Suprapubic skin (tissue), 4 donors: ENCODE measurements at regions not wholly inside any gene's neighbourhood (a gene's known extent, or its start where the extent isn't known, plus 50 kb on each side); places are given as distances from the start of the nearest gene placed in this dataset.

ENCODE experiments used
- DNase-seq, 2 donors: peaks; one replicate each; pipeline ENCODE4 v3.0.0-alpha.2; 2019; ENCODE audit warnings: low spot score in 2 of 2
- H3K27ac ChIP-seq: fragments of 200-600 bp; sonication (generic); one replicate; pipeline ENCODE4 v1.5.1; 2019
- H3K27me3 ChIP-seq: fragments of 200-600 bp; sonication (generic); one replicate; pipeline ENCODE4 v1.5.1; 2019
- H3K36me3 ChIP-seq: fragments of 200-600 bp; sonication (generic); one replicate; pipeline ENCODE4 v1.5.1; 2019
- H3K4me1 ChIP-seq: fragments of 200-600 bp; sonication (generic); one replicate; pipeline ENCODE4 v1.5.1; 2019
- H3K4me3 ChIP-seq: fragments of 200-600 bp; sonication (generic); one replicate; pipeline ENCODE4 v1.5.1; 2019; ENCODE audit warnings: mild to moderate bottlenecking
- H3K9me3 ChIP-seq: fragments of 200-600 bp; sonication (generic); one replicate; pipeline ENCODE4 v1.5.1; 2019
- CTCF ChIP-seq, 2 donors: fragments of 200-600 bp in 1 of 2; fragments of 450-650 bp in 1 of 2; sonication (generic) in 1 of 2; IDR thresholded peaks; one replicate each; pipeline ENCODE4 v1.5.1; 2016 to 2019; ENCODE audit warnings: antibody characterized with exemption in 2 of 2, mild to moderate bottlenecking in 1 of 2, moderate library complexity in 1 of 2
- EP300 ChIP-seq: sonication (generic); formaldehyde crosslinking; IDR thresholded peaks from one replicate; pipeline ENCODE4 v1.6.1; 2017; ENCODE audit warnings: antibody characterized with exemption
- POLR2A ChIP-seq, 2 donors: fragments of 450-650 bp; IDR thresholded peaks; one replicate each; pipeline ENCODE4 v1.6.1; 2017; ENCODE audit warnings: antibody characterized with exemption in 2 of 2, mild to moderate bottlenecking in 2 of 2, moderate library complexity in 2 of 2
- POLR2AphosphoS5 ChIP-seq, 3 donors: sonication (generic); formaldehyde crosslinking; IDR thresholded peaks; one replicate each; pipeline ENCODE4 v1.6.1; 2017; ENCODE audit warnings: antibody characterized with exemption in 3 of 3
- WGBS: methylation state at CpG from one replicate; pipeline ENCODE4 v1.1.5; 2018; 5-methylcytosine and 5-hydroxymethylcytosine counted together

DNA sequence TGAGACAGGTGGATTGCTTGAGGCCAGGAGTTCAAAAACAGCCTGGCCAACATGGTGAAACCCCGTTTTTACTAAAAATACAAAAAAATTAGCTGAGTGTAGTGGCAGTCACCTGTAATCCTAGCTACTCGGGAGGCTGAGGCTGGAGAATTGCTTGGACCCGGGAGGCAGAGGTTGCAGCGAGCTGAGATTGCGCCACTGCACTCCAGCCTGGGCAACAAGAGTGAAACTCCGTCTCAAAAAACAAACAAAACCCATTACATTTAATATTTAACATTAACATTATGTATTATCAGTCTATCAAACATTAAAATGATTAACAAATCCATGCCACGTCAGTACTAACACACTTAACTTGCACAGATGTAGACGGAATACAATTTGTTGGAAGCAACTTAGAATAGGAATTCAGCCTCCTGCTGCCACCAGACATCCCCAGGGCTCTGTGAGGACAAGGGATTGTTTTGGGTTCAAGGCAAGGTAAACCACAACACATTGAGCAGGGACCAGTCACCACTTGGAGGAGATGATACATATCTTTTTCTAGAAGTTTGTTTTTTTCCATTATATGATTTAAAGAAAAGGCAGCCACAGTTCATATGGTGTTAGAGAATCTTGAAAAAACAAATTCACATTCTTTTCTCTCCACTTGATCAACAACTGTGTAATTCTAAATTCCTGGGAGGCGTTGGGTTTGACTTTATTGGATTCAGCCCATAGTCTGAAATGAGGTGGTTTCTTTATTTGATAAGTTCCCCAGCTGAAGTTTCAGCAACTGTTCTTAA is 104.1 kb upstream of the BASP1 start:
- DNase-seq = no peak
- TF ChIP-seq CTCF (IDR thresholded peaks at IDR 0.05) = no peak
- TF ChIP-seq POLR2A (IDR thresholded peaks at IDR 0.05) = no peak
- H3K27ac ChIP-seq = no peak overlapping the region
- H3K36me3 ChIP-seq = no peaks in the 10 kb centered on the region
- H3K9me3 ChIP-seq = no peaks in the 10 kb centered on the region
- peaks cover 2% of the 10 kb centered on the region for H3K4me1 ChIP-seq
- 75% methylated on average over 9 of the region's 9 CpGs for WGBS
- no peaks in the 10 kb centered on the region for H3K27me3 ChIP-seq
- no peak overlapping the region for H3K4me3 ChIP-seq

GRCh38 chr5:17114233-17114632 is 103.2 kb upstream of the BASP1 start:
- Histone ChIP-seq H3K36me3 (no peaks in the 10 kb centered on the region), H3K4me3 (no peak overlapping the region), H3K4me1 (peaks cover 2% of the 10 kb centered on the region), H3K27ac (no peak overlapping the region), H3K27me3 (no peaks in the 10 kb centered on the region), H3K9me3 (no peaks in the 10 kb centered on the region)
- WGBS = 57% methylated on average over 6 of the region's 6 CpGs
- TF ChIP-seq CTCF (IDR thresholded peaks at IDR 0.05) (no peak), POLR2A (IDR thresholded peaks at IDR 0.05) (no peak), EP300 (no peak), POLR2AphosphoS5 (IDR thresholded peaks at IDR 0.05) (no peak)
- no peak for DNase-seq

DNA sequence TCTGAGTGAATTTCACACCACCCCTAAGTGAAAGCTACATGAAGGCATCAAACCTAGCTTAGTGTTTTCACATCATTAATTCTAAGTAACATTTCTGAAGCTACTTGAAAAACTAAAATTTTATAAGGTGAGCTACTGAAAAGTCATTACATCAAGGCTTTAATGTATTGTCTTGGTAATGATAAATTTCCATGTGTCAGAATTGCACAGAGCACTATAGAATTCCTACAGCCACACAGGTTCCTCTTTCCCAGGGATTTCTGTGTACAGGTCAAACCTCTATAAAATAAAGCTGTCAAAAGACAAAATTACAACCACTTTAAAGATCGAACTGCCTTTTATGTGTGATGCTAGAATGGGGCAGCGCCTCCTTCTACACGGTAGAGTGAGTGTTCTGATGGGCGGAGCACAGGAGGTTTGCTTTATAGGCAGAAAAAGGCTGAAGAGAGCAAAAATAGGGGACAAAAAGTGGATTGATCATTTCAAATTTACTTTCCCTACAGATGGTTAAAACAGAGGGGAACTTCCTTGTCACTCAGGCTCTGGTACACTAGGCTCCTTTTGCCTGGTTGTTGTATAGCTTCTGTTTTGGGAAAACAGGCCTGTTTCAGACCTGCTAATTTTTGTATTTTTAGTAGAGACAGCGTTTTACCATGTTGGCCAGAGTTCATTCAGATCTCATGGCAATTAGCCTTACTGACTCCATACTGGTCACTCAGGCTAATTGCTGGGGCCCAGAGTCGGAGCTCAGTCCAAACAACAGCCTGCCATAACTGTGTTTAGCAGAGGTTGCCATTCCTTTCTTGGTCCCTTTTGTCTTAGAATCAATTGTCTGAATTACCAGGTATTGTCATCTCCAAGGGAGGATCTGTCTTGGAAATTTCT is 102.5 kb upstream of the BASP1 start:
- peaks cover 2% of the 10 kb centered on the region for H3K4me1 ChIP-seq
- TF ChIP-seq POLR2A (IDR thresholded peaks at IDR 0.05) = no peak
- TF ChIP-seq POLR2AphosphoS5 (IDR thresholded peaks at IDR 0.05) = no peak
- TF ChIP-seq EP300 = no peak
- no peak for TF ChIP-seq CTCF (IDR thresholded peaks at IDR 0.05)
- H3K4me3 ChIP-seq = no peak overlapping the region
- no peak for DNase-seq
- H3K9me3 ChIP-seq = no peaks in the 10 kb centered on the region
- H3K36me3 ChIP-seq = no peaks in the 10 kb centered on the region
- no peaks in the 10 kb centered on the region for H3K27me3 ChIP-seq
- no peak overlapping the region for H3K27ac ChIP-seq
- 79% methylated on average over 6 of the region's 6 CpGs for WGBS

- no peak for DNase-seq
- WGBS = 80% methylated on average over 3 of the region's 3 CpGs
- TF ChIP-seq EP300 (no peak), POLR2AphosphoS5 (IDR thresholded peaks at IDR 0.05) (no peak), CTCF (IDR thresholded peaks at IDR 0.05) (no peak), POLR2A (IDR thresholded peaks at IDR 0.05) (no peak)
- no peaks in the 10 kb centered on the region for H3K27me3 ChIP-seq
- no peaks in the 10 kb centered on the region for H3K36me3 ChIP-seq
- H3K4me1 ChIP-seq = peaks cover 2% of the 10 kb centered on the region
- H3K9me3 ChIP-seq = no peaks in the 10 kb centered on the region
- H3K4me3 ChIP-seq = no peak overlapping the region
- H3K27ac ChIP-seq = no peak overlapping the region
Observed at GRCh38 chr5:17115855-17116254, 101.6 kb upstream of the BASP1 start.

DNA sequence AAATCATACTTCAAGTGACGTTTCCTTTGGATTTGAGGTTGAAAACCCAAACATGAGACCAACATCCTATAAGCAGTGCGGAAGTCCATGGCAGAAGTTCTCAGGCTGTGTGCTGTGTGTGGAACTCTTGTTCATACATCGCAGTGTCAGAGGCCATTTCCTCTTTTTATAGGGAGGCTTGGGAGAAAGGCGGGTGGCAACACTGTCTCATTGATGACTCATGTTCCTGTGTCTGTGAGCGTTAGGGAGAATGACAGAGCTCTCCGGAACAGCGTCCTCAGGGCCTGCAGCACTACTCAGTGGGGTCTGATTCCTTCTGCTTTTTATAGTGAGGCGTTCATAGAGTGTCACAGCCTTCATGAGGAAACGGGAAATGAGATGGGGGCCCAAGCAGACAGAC is 98.8 kb upstream of the BASP1 start:
- no peak for TF ChIP-seq POLR2AphosphoS5 (IDR thresholded peaks at IDR 0.05)
- no peak for TF ChIP-seq CTCF (IDR thresholded peaks at IDR 0.05)
- no peak for TF ChIP-seq EP300
- TF ChIP-seq POLR2A (IDR thresholded peaks at IDR 0.05) = no peak
- no peaks in the 10 kb centered on the region for H3K27me3 ChIP-seq
- WGBS = 38% methylated on average over 9 of the region's 9 CpGs
- H3K27ac ChIP-seq = no peak overlapping the region
- H3K9me3 ChIP-seq = no peaks in the 10 kb centered on the region
- peaks cover 2% of the 10 kb centered on the region for H3K4me1 ChIP-seq
- no peaks in the 10 kb centered on the region for H3K36me3 ChIP-seq
- DNase-seq = peak in 1 of 2 donors; percentile 65
- no peak overlapping the region for H3K4me3 ChIP-seq
